ENCODE measurements at regions not wholly inside any gene's neighbourhood (a gene's known extent, or its start where the extent isn't known, plus 50 kb on each side); places are given as distances from the start of the nearest gene placed in this dataset.

DNA sequence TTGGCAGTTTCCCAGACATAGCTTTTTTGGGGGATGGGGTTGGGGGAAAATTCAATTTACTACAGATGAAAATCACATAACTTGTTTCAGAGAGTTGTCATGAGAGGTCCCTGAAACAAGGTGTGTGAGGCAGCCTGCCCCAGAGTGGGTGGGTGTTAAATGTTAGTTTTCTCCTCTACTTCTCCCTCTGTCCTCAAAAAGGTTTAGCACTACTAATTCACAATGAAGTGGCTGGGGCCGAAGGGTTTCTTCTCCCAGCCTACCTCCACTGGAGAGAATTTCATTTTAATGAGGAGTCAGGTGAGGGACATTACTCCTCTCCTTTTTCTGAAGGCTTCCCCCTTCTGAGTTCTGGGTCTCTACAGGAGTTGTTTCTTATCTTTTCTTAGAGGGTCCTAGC lies 103.3 kb downstream of the C1orf94 start:
- H3F3A ChIP-seq (ENCODE audit: insufficient read depth, low read length), result no peaks in the 10 kb centered on the region
- H4K20me1 ChIP-seq (ENCODE audit: insufficient read depth, low read length), result no peaks in the 10 kb centered on the region
- H2AFZ ChIP-seq (ENCODE audit: low read length), result no peak overlapping the region
- no peak overlapping the region for H3K9ac ChIP-seq (ENCODE audit: low read length)
- H3K9me2 ChIP-seq (ENCODE audit: low read depth, low read length), result no peaks in the 10 kb centered on the region
- no peaks in the 10 kb centered on the region for H3K4me1 ChIP-seq (ENCODE audit: insufficient read depth, low read length, severe bottlenecking)
- TF ChIP-seq, protein P1, sequence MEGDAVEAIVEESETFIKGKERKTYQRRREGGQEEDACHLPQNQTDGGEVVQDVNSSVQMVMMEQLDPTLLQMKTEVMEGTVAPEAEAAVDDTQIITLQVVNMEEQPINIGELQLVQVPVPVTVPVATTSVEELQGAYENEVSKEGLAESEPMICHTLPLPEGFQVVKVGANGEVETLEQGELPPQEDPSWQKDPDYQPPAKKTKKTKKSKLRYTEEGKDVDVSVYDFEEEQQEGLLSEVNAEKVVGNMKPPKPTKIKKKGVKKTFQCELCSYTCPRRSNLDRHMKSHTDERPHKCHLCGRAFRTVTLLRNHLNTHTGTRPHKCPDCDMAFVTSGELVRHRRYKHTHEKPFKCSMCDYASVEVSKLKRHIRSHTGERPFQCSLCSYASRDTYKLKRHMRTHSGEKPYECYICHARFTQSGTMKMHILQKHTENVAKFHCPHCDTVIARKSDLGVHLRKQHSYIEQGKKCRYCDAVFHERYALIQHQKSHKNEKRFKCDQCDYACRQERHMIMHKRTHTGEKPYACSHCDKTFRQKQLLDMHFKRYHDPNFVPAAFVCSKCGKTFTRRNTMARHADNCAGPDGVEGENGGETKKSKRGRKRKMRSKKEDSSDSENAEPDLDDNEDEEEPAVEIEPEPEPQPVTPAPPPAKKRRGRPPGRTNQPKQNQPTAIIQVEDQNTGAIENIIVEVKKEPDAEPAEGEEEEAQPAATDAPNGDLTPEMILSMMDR (IDR thresholded peaks at IDR 0.05; ENCODE audit: low read length), result no peak
- no peaks in the 10 kb centered on the region for H3K79me2 ChIP-seq (ENCODE audit: insufficient read depth, low read length)
- no peaks in the 10 kb centered on the region for H3K9me3 ChIP-seq (ENCODE audit: low read length)
- H3K36me3 ChIP-seq (ENCODE audit: insufficient read depth, low read length), result no peaks in the 10 kb centered on the region
- no peak overlapping the region for H3K4me2 ChIP-seq (ENCODE audit: low read length)
- H3K27ac ChIP-seq (ENCODE audit: low read depth, low read length, poor library complexity, severe bottlenecking), result no peak overlapping the region
- no peaks in the 10 kb centered on the region for H3K27me3 ChIP-seq (ENCODE audit: insufficient read depth, low read length)
- no peak overlapping the region for H3K4me3 ChIP-seq (ENCODE audit: low read depth, low read length, poor library complexity, severe bottlenecking)

DNA sequence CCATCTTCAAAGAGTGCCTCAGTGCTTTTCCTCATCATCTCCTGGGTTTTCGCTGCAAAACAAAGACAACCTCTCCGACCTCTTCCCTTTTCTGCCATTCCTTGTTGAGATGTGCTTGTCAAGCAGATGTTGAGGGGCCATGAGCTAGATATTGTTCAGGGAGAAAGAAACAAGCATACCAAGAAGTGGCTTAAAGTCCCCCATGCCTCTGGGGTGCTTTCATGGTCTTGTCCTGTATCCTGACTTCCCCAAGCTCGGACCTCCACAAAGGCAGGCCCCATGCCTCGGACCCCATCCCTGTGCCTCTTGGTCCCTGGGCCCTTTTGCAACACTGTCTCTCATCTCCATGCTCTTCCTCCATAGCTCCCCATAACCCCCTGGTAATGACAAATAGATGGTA lies 103.8 kb downstream of the C1orf94 start:
- Histone ChIP-seq H3K4me1 (ENCODE audit: insufficient read depth, low read length, severe bottlenecking) (no peaks in the 10 kb centered on the region), H2AFZ (ENCODE audit: low read length) (no peak overlapping the region), H3K4me3 (ENCODE audit: low read depth, low read length, poor library complexity, severe bottlenecking) (no peak overlapping the region), H3K9ac (ENCODE audit: low read length) (no peak overlapping the region), H3K9me2 (ENCODE audit: low read depth, low read length) (no peaks in the 10 kb centered on the region), H3K9me3 (ENCODE audit: low read length) (no peaks in the 10 kb centered on the region), H3K36me3 (ENCODE audit: insufficient read depth, low read length) (no peaks in the 10 kb centered on the region), H3F3A (ENCODE audit: insufficient read depth, low read length) (no peaks in the 10 kb centered on the region), H4K20me1 (ENCODE audit: insufficient read depth, low read length) (no peaks in the 10 kb centered on the region), H3K27me3 (ENCODE audit: insufficient read depth, low read length) (no peaks in the 10 kb centered on the region), H3K27ac (ENCODE audit: low read depth, low read length, poor library complexity, severe bottlenecking) (no peak overlapping the region), H3K4me2 (ENCODE audit: low read length) (no peak overlapping the region), H3K79me2 (ENCODE audit: insufficient read depth, low read length) (no peaks in the 10 kb centered on the region)
- TF ChIP-seq EZH2 (IDR thresholded peaks at IDR 0.05; ENCODE audit: borderline replicate concordance, low read length), result no peak
- TF ChIP-seq, protein P1 (IDR thresholded peaks at IDR 0.05; ENCODE audit: low read length), result no peak

DNA sequence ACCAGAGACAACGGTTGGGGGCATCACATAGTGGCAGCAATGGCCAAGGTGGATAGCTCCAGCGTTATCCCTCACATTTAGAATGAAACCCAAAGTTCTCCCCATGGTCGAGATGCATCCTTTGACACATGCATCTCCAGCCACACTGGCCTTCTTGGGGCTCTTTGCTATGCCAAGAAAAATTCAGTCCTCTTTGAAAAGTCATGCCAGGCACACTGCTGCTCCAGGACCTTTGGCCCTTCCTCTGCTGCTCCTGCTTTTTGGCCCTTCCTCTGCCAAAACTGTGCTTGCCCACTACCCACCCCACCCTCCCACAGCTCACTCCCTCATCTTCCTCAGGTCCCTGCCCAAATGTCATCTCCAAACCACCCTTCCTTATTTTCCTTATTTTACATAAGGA lies 106.4 kb downstream of the C1orf94 start:
- Histone ChIP-seq H3K9me3 (ENCODE audit: low read length) (no peaks in the 10 kb centered on the region), H4K20me1 (ENCODE audit: insufficient read depth, low read length) (no peaks in the 10 kb centered on the region), H2AFZ (ENCODE audit: low read length) (no peak overlapping the region), H3K4me2 (ENCODE audit: low read length) (no peak overlapping the region), H3K4me1 (ENCODE audit: insufficient read depth, low read length, severe bottlenecking) (no peaks in the 10 kb centered on the region), H3F3A (ENCODE audit: insufficient read depth, low read length) (no peaks in the 10 kb centered on the region), H3K79me2 (ENCODE audit: insufficient read depth, low read length) (no peaks in the 10 kb centered on the region), H3K9ac (ENCODE audit: low read length) (no peak overlapping the region), H3K27ac (ENCODE audit: low read depth, low read length, poor library complexity, severe bottlenecking) (no peak overlapping the region), H3K36me3 (ENCODE audit: insufficient read depth, low read length) (no peaks in the 10 kb centered on the region), H3K4me3 (ENCODE audit: low read depth, low read length, poor library complexity, severe bottlenecking) (no peak overlapping the region), H3K9me2 (ENCODE audit: low read depth, low read length) (no peaks in the 10 kb centered on the region), H3K27me3 (ENCODE audit: insufficient read depth, low read length) (no peaks in the 10 kb centered on the region)
- TF ChIP-seq EZH2 (IDR thresholded peaks at IDR 0.05; ENCODE audit: borderline replicate concordance, low read length), result no peak
- TF ChIP-seq, protein P1 (IDR thresholded peaks at IDR 0.05; ENCODE audit: low read length), result no peak
